NCI-H2196 (cell line): ENCODE measurements at regions not wholly inside any gene's neighbourhood (a gene's known extent, or its start where the extent isn't known, plus 50 kb on each side); places are given as distances from the start of the nearest gene placed in this dataset.

ENCODE experiments used
- DNase-seq: peaks from one replicate; lab custom pipeline; 2025; ENCODE audit not compliant: unreplicated experiment; lab: John Stamatoyannopoulos, UW

DNA sequence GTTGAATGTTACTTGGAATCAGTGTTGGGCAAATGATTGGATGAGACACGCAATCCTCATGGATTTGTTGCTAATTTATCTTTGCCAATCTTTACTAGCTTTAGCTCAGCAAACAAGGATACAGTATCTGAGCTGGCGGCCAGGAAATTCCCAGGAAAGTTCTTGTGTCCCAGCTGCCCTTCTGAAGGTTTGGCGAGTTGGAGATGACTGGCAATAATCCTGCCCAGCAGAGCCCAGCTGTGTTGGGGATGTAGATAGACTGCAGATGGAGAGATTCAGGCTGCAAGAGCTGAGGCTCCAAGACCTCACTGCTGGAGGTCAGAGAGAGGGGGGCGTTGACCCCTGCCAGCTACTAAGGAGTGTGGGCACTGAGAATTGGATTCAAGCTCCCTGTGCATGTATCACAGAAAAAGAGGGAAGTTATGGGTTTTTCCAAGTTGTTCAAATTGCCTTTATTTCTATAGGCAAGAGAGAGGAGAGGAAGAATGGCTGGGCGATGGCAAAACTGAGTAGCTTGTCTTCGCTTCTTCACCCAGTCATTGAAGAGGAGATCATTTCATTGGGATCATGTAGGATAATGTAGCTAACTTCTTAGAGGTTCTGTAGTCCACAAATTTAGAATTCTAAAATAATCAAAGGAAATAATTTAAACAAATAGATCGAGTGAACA lies 506.8 kb upstream of the LRATD1 start:
- no peak for DNase-seq

DNA sequence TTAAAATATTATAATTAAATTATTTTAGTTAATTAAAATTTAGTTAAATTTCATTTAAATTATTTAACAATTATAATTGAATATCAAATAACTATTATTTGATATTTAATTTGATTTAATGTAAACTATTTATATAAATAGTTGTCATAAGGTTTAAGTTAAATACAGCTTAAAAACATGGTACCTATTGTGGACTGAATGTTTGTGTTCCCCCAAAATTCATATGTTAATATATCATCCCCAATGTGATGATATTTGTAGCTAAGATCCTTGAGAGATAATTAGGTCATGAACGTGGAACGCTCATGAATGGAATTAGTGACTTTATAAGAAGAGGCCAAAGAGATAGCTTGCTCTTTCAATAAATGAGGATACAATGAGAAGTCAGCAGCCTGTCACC lies 505.7 kb upstream of the LRATD1 start:
- no peak for DNase-seq

DNA sequence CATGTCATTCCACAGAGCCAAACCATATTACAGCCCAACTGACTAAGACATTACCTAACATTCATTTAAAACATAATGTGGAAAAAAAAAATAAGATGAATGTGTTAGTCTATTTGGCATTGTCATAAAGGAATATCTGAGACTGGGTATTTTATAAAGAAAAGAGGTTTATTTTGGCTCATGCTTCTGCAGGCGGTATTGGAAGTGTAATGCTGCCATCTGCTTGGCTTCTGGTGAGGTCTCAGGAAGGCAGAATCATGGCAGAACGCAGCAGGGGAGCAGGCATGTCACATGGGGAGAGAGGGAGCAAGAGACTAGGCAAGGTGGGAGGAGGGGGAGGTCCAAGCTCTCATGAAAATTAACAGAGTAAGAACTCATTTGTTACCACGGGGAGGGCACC lies 504.8 kb upstream of the LRATD1 start:
- DNase-seq, result no peak

DNA sequence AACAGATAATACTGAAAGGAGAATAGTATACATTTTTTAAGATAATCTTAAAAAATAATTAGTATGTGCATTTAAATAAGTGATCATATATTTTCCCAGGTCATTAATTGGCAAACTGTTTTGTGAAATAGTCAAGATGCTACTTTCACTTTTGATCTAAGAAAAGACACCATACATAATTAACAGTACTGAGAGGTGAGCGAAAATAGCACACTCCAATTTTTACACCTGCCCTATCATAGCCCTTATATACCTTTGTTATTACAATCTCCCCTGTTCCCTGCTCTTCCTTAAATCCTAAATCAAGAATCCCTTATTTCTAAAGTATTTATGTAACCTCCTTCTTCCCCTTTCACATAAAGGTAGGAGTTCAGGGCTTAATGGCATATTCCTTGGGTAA lies 500.1 kb upstream of the LRATD1 start:
- no peak for DNase-seq

DNA sequence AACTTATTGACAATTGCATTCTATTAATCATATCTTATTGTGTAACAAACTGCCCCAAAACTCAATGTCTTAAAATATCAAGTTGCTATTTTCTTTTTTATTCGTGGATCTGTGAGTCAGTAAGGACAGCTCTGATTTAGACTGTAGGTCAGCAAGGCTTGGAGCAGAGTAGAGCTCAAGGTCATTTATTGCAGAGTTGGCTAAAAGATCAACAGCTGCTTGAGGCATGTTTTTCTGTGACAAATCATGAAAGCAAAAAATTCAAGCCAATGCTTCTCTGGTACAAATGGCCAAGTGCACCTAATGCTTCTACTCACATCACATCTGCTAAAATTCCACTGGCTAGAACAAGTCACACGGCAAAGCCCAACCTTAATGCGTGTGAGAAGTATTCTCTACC lies 497.7 kb upstream of the LRATD1 start:
- DNase-seq, result no peak

DNA sequence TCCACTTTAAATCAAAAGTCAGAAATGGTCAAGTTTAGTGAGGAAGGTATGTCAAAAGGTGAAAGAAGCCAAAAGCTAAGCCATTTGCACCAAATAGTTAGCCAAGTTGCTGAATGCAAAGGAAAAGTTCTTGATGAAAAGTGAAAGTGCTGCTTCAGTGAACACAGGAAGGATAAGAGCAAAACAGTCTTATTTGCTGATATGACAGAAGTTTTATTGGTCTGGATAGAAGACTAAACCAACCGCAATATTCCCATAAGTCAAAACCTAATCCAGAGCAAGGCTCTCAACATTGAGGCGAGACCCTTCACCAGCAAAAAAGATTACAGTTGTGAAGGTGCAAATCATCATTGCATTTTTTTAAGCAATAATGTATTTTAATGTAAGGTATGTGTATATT lies 496.5 kb upstream of the LRATD1 start:
- no peak for DNase-seq

DNA sequence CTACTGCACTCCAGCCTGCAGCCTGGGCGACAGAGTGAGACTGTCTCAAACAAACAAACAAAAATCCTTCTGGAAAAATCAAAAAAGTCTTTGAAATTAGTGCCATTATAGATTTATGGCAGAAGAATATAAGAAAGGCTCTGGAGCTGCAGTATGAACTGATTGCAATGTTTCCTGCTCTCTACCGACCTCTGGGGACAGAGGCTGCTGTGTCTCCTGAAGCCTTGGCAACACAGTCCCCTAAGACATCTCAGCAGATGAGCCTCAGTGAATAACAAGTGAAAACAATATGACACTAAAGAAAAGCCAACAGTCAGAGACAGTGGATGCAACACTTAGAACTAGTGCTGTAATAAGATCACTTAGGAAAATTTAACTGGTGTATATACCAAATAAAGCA lies 494.9 kb upstream of the LRATD1 start:
- DNase-seq, result peak; percentile 21

DNA sequence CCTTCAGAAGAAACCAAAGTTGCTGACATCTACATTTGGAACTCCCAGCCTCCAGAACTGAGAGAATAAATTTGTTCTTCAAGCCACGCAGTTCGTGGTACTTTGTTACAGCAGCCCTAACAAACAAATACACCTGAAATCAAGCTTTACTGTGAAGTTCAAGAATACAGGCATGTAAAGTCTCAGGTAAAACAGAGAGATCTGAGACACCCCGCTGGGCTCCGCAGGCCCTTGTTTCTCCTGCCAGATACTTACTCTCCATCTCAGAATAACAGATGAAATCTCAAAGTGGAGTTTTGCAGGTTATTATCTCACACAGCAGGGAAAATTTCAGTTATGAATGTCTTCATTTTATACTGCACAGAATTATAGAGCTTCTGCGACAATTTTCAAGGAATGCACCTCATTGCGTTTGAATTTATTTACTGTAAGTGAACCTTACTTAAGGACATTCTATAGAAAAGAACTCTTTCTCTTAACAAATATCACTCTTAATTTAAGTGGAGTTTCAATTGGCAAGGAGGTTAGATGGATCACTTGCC lies 492.4 kb upstream of the LRATD1 start:
- DNase-seq, result no peak

DNA sequence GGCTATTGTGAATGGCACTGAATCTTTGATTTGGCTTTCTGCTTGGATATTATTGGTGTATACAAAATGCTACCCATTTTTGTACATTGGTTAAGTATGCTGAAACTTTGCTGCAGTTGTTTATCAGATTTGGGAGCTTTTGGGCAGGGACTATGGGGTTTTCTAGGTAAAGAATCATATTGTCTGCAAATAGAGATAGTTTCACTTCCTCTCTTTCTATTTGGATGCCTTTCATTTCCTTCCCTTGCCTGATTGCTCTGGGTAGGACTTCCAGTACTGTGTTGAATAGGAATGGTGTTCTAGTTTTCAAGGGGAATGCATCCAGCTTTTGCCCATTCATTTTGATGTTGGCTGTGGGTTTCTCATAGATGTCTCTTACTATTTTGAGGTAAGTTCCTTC lies 489.1 kb upstream of the LRATD1 start:
- no peak for DNase-seq

DNA sequence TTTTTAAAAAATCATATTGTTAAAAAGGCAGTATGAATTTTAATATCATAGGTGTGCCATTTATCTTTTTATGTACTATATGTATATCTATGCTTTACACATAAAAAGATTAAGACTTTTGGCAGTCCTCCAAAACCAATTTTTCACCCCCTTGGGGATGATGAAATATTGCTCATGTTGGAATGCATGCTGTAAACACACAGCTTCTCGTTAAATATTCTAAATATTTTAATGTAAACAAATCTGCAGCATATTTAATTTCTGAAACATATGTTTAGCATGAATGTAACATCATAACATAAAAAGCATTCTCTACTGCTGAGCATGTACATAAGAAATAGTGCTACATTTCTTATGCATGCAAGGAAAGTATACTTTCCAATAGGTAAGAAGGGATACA lies 484.3 kb upstream of the LRATD1 start:
- DNase-seq, result no peak

DNA sequence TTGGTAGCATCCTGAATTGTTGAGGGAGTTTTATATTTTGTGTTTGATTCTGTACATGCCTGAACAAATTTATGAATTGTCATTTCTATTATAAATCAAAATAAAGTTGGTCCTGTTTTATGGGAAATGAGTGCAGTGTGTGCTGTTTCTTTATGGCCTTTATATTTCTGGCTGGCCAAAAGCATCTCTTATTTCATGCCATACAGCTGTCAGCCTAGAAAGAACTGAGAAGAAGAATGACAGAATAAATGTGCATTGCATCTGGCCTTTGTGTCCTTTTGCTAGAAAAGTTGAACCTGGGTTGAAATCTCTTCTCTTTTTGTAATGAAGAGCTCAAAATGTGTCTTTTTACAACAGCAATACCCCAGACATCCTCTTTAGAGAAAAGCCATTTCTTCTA lies 474.7 kb upstream of the LRATD1 start:
- no peak for DNase-seq

DNA sequence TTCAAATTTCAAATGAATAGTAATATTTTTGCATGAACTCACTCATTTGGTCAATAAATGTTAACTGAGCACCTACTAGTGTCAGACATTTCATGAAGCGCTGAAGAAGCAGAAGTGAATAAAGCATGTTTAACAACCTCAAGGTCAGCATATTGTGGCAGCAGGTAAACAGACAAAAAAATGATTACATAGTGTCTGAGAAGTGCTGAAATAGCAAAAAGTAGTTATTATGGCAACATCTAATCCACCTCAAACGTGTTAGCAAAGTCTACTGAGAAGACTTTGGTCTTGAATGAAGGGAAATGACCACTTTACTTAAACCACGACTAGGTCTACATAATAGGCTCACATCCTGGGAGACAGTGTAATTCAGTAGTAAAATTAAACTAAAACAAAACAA lies 452.2 kb upstream of the LRATD1 start:
- DNase-seq, result no peak

DNA sequence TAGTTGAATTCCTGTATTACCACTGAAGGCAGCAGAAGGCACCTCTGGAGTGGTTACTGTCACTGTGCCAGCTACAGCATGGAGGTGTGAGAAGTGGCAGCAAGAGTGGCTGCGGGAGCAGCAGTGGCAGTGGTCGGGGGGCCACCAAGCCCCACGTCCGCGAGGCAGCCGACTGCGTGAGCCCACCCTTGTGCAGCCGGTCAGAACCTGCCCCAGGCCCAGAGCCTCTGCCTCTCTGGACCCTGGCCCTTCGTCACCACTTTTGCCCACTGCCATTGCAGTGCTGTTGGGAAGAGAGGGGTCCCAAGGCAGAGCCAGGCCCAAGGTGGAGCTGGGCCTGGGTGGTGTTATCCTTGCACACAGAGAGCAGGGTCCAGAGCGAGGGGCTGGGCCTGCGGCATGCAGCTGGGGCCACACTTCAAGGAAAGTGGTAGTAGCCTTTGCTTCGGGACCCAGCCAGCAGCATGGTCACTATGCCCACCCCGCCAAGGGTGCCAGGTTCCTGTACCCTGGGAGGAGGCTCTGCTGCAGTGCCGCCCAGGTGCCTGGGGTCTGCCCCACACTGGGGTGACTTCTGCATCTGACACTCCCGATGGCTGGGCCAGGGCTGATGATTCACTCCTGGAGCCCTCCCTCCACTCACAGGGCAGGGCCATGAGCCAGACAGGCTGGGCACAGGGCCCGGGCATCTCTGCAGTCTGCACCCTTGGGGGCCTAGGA lies 450.1 kb upstream of the LRATD1 start:
- DNase-seq, result no peak

DNA sequence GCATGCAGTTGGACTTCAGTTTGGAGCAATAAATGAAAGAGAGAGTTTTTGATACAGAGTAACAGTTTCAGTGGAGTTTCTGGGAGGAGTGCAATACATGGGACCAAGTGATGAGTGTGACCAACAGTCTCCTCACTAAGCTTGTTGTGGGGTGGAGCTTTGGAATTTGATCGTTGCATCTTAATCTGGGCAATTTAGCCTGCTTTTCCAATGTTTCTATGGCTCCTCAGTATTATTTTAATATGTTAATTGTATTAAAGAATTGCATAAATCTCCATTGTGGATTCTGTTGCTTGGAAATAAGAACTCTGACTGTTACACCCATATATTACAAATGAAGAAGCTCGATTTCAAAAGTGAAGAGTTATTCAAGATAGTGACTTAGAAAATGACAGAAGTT lies 446.6 kb upstream of the LRATD1 start:
- no peak for DNase-seq

DNA sequence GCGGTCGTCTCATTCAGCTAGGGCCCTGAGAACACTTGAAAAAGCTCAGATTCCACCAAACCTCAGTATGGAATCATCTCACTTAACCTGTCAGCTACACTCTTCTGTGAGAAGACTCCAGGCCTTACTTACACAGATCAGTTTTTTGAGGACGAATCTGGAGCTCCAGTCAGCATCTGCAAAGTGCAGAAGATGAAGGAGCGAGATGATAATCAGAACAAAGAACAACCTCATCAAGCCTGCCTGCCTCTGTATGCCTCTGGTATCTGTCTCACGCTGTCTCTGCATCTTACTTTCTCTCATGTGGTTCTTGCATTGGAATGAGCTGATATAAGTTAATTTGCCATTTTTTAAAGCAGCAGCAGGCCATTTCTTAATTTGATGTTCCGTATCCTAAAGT lies 444.1 kb upstream of the LRATD1 start:
- no peak for DNase-seq

DNA sequence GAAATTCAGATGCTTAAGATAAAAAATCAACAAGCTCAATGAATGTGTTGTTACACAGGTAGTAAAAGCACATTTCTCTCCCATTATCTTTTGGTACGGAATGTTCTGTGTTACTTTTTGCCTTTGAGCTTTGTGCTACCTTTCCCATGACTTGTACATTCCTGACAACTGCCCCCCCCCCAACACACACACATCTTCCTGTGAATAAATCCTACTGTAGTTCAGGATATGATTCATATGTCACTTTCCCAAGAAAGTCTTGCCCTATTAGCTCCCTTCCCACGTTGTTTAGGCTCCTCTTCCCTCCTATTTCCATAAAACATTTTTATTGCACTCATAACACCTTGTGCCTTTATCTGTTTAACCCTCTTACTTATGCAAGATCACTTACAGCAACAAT lies 442.6 kb upstream of the LRATD1 start:
- DNase-seq, result no peak

DNA sequence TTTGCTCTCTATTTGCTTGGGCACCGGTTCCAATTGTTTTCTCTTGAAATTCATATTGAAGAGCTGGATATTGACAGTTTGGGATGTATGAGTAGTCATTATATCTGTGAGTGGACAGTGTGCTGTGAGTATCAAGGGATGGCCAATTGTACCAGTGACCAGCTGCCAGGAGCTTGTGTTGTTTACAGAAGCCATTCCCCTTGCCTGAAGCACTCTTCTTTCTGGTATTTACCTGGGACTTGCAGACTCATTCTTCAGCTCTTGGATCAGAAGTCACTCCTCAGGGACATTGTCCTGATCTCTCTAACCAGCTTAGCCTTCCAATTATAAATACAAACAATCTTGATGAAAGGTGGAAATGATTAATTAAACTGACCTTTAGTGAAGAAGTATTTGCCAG lies 438.3 kb upstream of the LRATD1 start:
- no peak for DNase-seq

DNA sequence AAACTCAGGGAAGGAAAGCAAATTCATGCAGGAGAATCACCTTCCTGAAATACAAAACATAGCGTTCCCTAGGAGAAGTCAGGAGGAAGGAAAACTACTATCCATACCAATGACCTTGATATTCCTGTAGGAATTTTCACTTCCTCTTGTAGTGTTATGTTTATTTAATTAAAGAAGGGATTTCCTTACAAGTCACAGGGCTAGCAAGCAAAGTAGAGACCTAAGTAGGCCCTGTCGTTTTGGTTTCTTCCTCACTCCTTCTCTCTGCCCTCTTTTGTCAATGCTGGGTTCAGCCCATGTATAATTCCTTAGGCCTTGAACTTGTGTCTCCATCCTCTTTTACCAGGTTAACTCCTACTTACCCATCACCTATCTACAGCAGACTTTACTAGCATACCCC lies 435.2 kb upstream of the LRATD1 start:
- DNase-seq, result no peak

DNA sequence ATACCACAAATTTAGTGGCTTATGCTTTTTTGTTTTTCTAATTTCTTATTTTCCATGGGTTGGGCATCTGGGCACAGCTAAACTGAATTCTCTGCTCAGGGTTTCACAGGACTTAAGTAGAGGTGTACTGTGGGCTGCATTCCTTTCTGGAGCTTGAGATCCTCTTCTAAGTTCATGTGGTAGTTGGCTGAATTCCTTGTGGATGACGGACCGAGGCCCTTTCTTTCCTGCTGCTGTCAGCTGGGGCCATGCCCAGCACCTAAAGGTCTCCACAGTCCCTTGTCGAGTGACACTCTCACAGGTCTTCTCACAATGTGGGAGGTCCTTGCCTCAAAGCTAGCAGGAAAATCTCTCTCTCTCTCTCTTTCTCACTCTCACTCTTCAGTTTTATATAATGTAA lies 433.5 kb upstream of the LRATD1 start:
- DNase-seq, result no peak

DNA sequence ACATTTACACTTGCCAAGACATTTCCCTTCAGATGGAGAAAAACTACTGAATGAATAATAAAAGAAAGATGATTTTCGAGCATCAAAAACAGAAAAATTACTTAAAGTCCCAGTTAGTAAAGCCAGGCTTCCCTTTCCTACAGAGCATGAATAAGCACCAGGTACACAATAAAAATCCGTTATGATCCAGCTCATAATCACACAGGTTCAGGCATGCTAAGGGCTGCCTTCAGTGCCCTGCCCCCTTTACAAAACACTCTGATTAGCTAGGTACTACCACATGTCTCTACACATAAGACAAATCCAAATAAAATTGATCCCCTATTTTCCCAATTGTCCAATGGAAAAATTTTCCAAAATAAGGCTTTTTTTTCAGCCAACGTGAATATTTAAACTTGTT lies 413.2 kb upstream of the LRATD1 start:
- DNase-seq, result no peak

DNA sequence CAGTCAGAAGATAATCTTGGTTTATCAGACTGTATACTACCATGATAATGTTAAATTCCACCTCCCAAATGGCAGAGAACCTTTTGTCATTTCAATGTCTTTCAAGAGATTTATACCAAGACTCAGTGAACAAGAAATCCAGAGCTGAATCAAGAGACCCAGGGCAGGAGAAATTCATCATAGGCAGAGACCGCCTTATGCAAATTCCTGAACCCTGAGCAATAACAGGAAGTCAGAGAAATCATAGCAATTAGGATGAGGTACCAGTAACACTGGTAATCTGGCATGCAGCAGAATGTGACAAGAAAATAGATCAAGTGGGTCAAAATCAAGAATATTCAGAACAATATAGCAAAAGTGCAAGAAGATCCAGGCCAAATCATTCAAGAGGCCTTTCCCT lies 412.4 kb upstream of the LRATD1 start:
- DNase-seq, result no peak

DNA sequence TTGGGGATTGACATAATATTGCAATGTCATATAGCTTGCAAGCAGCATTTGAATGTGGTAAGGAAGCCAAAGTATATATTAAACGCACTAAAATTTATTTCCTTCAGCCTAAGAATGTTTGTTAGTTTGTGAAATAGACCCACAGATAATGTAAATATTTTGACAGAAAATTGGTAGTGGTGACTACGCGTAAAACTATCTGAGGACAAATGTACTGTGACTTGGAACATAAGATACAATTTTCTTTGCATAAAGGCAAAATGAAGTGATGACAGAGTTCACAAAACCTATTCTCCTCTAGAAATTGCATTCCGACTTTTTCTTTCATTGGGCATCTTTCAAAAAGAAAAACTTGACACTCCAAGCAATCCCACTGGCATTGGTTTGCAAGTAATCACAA lies 411.1 kb upstream of the LRATD1 start:
- DNase-seq, result no peak

DNA sequence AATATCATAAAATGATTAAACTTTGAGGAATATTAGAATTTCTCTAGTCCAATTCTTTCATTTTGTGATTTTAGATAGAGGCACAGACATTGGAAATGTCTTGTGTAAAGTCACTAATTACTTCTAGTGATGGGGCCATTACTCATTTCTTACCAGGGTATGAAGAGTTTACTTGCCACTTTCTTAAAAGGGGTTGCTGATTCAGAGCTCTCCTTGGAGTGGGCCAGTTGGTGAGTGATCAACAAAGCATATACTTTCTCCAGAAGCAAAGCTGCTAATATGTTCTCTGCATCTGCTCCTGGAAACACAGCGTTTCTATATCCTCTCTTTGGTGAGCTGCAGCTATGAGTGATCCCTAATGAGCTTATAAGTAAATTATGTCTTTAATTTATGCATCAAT lies 408.9 kb upstream of the LRATD1 start:
- no peak for DNase-seq
